ENCODE measurements at regions not wholly inside any gene's neighbourhood (a gene's known extent, or its start where the extent isn't known, plus 50 kb on each side); places are given as distances from the start of the nearest gene placed in this dataset.

DNA sequence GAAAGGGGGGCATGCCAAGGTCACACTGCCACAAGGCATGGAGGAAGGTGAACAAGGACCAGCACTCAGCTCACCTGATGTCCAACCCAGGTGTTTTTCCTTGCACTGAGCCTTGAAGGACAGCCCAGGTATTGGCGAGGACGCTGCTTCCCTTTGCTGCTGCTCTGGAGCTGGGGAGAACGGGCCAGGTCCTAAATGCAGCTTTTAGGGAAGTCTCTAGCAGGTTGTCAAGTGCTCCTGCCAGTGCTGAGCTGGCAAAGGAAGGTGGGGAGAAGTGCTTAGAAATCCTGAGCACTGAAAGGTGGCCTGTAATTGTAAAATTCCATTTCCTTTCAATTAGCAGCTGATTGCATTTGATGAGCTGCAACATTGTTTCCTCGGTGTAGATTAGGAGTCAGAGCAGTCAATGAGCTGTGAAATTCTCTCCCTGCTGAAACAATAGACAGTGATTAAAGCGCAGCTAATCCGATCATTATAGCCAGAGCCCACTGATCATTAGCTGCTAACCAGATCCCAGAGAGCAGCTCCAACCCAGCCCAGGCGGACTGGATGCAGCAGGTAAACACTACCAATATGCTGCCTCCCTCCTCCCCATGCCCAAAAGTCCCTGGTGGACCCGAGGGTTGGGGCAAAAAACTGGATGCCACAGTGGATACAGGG is 507.6 kb downstream of the INSC start:
- TF ChIP-seq POLR2A (IDR thresholded peaks at IDR 0.05) (no peak), CTCF (IDR thresholded peaks at IDR 0.05) (no peak)
